K562 (cell line): ENCODE measurements at regions not wholly inside any gene's neighbourhood (a gene's known extent, or its start where the extent isn't known, plus 50 kb on each side); places are given as distances from the start of the nearest gene placed in this dataset.

Experiments
- BCL6 ChIP-seq: fragments of 250-450 bp; sonication (Bioruptor Pico); IDR thresholded peaks from 2 replicates; pipeline ENCODE4 v1.4.0; 2020
- CREB3 ChIP-seq: fragments of 450-650 bp; conservative IDR thresholded peaks from 2 replicates; pipeline ENCODE4 v1.6.1; 2016; ENCODE audit warnings: missing genetic modification characterization, low read depth, mild to moderate bottlenecking, missing compliant biosample characterization, moderate library complexity
- CSDE1 ChIP-seq, 2 experiments: fragments of 450-650 bp; IDR thresholded peaks; 2 replicates each; pipeline ENCODE4 v1.6.1; 2016; ENCODE audit warnings: mild to moderate bottlenecking in 1 of 2
- CTCF ChIP-seq, 3 experiments: IDR thresholded peaks in 2 of 3; conservative IDR thresholded peaks in 1 of 3; 2 replicates each; pipeline ENCODE4 v1.5.1; 2011 to 2012; ENCODE audit warnings: low read length in 3 of 3, mild to moderate bottlenecking in 3 of 3, control low read depth in 2 of 3, improper control_type of control experiment in 1 of 3, inconsistent platforms in 1 of 3, low read depth in 1 of 3, mixed read lengths in 1 of 3, moderate library complexity in 1 of 3; ENCODE audit not compliant: insufficient read depth in 2 of 3
- GABPA ChIP-seq: fragments of 200-800 bp; sonication (Bioruptor generic); conservative IDR thresholded peaks from 2 replicates; pipeline ENCODE4 v1.6.1; 2016; ENCODE audit warnings: low read depth, missing genetic modification characterization, missing compliant biosample characterization
- GATA2 ChIP-seq: sonication (generic); formaldehyde crosslinking; IDR thresholded peaks from 2 replicates; pipeline ENCODE4 v1.4.0; 2020; ENCODE audit warnings: mild to moderate bottlenecking, missing genetic modification reagents
- HNRNPH1 ChIP-seq: fragments of 200-400 bp; formaldehyde crosslinking; optimal IDR thresholded peaks from 2 replicates; pipeline ENCODE3; 2017; ENCODE audit warnings: low read depth, mild to moderate bottlenecking, low read length, moderate library complexity
- POLR2AphosphoS5 ChIP-seq: IDR thresholded peaks from 2 replicates; pipeline ENCODE4 v1.6.1; 2011; ENCODE audit warnings: mild to moderate bottlenecking, low read depth, low read length, moderate library complexity; ENCODE audit not compliant: control insufficient read depth, insufficient read depth
- POLR3A ChIP-seq: IDR thresholded peaks from 2 replicates; pipeline ENCODE4 v1.6.1; 2011; ENCODE audit warnings: borderline replicate concordance, mild to moderate bottlenecking, moderate library complexity; ENCODE audit not compliant: insufficient read length, insufficient read depth; ENCODE audit errors: extremely low read depth
- PTBP1 ChIP-seq: fragments of 200-400 bp; formaldehyde crosslinking; IDR thresholded peaks from 2 replicates; pipeline ENCODE4 v1.6.1; 2017; ENCODE audit warnings: low read depth, low read length
- TAF1 ChIP-seq: IDR thresholded peaks from 2 replicates; pipeline ENCODE4 v1.6.1; 2011; ENCODE audit warnings: mild to moderate bottlenecking, low read length, moderate library complexity; ENCODE audit not compliant: insufficient read depth, control insufficient read depth, severe bottlenecking; ENCODE audit errors: extremely low read depth
- TAF9B ChIP-seq: fragments of 450-650 bp; IDR thresholded peaks from 2 replicates; pipeline ENCODE4 v1.6.1; 2018; ENCODE audit warnings: mild to moderate bottlenecking; ENCODE audit not compliant: partially characterized antibody

GRCh38 chr5:57719216-57719615, 236.6 kb upstream of the ACTBL2 start:
- TF ChIP-seq TAF9B (no peak), TAF1 (no peak), CTCF (IDR thresholded peaks at IDR 0.05 in 2 of 3, conservative IDR thresholded peaks at IDR 0.05 in 1 of 3; ENCODE audit: insufficient read depth in 2 of 3, low read depth in 1 of 3, low read length in 3 of 3) (no peak), POLR3A (no peak), BCL6 (CRISPR knock-in tag) (no peak), PTBP1 (no peak), POLR2AphosphoS5 (no peak), CSDE1 (IDR thresholded peaks at IDR 0.05) (no peak), CREB3 (tag) (no peak), HNRNPH1 (no peak), GABPA (tag) (no peak), GATA2 (CRISPR knock-in tag) (no peak)
